HG02870 (cell line): ENCODE measurements at regions not wholly inside any gene's neighbourhood (a gene's known extent, or its start where the extent isn't known, plus 50 kb on each side); places are given as distances from the start of the nearest gene placed in this dataset.

Source experiments
- ATAC-seq: cut with Tn5 transposase; IDR thresholded peaks from one replicate; pipeline ENCODE4 v1.9.1; 2021; ENCODE audit warnings: mild to moderate bottlenecking, moderate library complexity; ENCODE audit not compliant: unreplicated experiment

GRCh38 chr15:62431817-62432216 is 266.7 kb upstream of the C2CD4B start:
- no peak for ATAC-seq

GRCh38 chr15:62432702-62433398 is 267.8 kb upstream of the C2CD4B start:
- ATAC-seq: no peak

- ATAC-seq: no peak
These were observed 271.1 kb upstream of the C2CD4B start for GRCh38 chr15:62436235-62436634.

GRCh38 chr15:62437753-62438152 is 272.7 kb upstream of the C2CD4B start:
- ATAC-seq: no peak

GRCh38 chr15:62439543-62440016 is 274.5 kb upstream of the C2CD4B start:
- no peak for ATAC-seq

GRCh38 chr15:62440362-62441105 is 275.4 kb upstream of the C2CD4B start:
- no peak for ATAC-seq

- ATAC-seq: no peak
These were observed 279.3 kb upstream of the C2CD4B start for GRCh38 chr15:62444104-62445022.

- no peak for ATAC-seq
These were observed 280.2 kb upstream of the C2CD4B start for GRCh38 chr15:62445244-62445643.

GRCh38 chr15:62446984-62447383 is 281.9 kb upstream of the C2CD4B start:
- no peak for ATAC-seq

- no peak for ATAC-seq
These were observed 282.7 kb upstream of the C2CD4B start for GRCh38 chr15:62447742-62448141.

GRCh38 chr15:62449638-62450037 is 284.6 kb upstream of the C2CD4B start:
- no peak for ATAC-seq

- ATAC-seq: no peak
These were observed 285.0 kb upstream of the C2CD4B start for GRCh38 chr15:62450061-62450460.

- ATAC-seq: no peak
These were observed 286.9 kb upstream of the C2CD4B start for GRCh38 chr15:62452026-62452425.

GRCh38 chr15:62452667-62453066 is 287.6 kb upstream of the C2CD4B start:
- no peak for ATAC-seq

GRCh38 chr15:62453375-62453774 is 288.3 kb upstream of the C2CD4B start:
- ATAC-seq: no peak

- no peak for ATAC-seq
These were observed 288.9 kb upstream of the C2CD4B start for GRCh38 chr15:62453981-62454380.

GRCh38 chr15:62454567-62455172 is 289.6 kb upstream of the C2CD4B start:
- ATAC-seq: no peak

GRCh38 chr15:62455441-62455921 is 290.4 kb upstream of the C2CD4B start:
- ATAC-seq: no peak

GRCh38 chr15:62456011-62456920 is 291.2 kb upstream of the C2CD4B start:
- ATAC-seq: no peak

GRCh38 chr15:62457100-62457499 is 292.0 kb upstream of the C2CD4B start:
- no peak for ATAC-seq
